ENCODE measurements at regions not wholly inside any gene's neighbourhood (a gene's known extent, or its start where the extent isn't known, plus 50 kb on each side); places are given as distances from the start of the nearest gene placed in this dataset.

- TF ChIP-seq CTCF (IDR thresholded peaks at IDR 0.05; ENCODE audit: insufficient read depth, low read length, poor library complexity, severe bottlenecking) (no peak), EZH2phosphoT487 (conservative IDR thresholded peaks at IDR 0.05; ENCODE audit: low read length) (no peak)
These were observed 358.2 kb upstream of the MEF2C start for GRCh38 chr5:89241186-89241585.

All from SU-DHL-6 (cell line).